ENCODE measurements at regions not wholly inside any gene's neighbourhood (a gene's known extent, or its start where the extent isn't known, plus 50 kb on each side); places are given as distances from the start of the nearest gene placed in this dataset.
A peak's percentile ranks its signal among the peaks of the same experiment; 100 is the strongest.

GRCh38 chr14:24692382-24693352 is 58.7 kb upstream of the GZMB start:
- DNase-seq, result peak; percentile 12 to 14

DNA sequence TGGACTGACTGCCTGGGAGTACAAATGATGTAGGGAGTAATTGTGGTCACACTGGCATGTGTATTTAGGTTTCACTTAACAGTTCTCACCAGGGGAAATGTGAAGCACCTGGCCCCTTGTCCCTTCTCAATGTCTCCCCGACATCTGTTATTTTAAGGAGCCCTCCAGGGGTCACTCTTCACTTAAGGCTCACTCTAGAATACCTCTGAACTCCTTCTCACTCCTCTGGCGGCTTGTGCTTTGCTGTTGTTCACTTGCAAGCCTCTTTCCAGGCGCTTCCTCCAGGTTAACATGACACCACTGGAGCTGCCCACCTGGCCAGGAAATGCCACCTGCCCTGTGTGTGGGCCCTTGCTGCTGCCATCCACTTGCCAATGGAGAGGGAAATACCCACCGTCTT is 56.5 kb upstream of the GZMB start:
- DNase-seq, result no peak

- DNase-seq, result no peak
Observed at GRCh38 chr14:24688030-24688658, 54.2 kb upstream of the GZMB start.
